Right hindlimb (tissue), 1 donor: ENCODE measurements at regions not wholly inside any gene's neighbourhood (a gene's known extent, or its start where the extent isn't known, plus 50 kb on each side); places are given as distances from the start of the nearest gene placed in this dataset.
"Not testable (repeated sequence)": the region's sequence is repeated elsewhere in the genome, so short reads cannot be mapped to it uniquely, and the experiment has no call there.

Experiments used
- DNase-seq: peaks from one replicate; pipeline ENCODE4 v3.0.0-alpha.2; 2018

DNA sequence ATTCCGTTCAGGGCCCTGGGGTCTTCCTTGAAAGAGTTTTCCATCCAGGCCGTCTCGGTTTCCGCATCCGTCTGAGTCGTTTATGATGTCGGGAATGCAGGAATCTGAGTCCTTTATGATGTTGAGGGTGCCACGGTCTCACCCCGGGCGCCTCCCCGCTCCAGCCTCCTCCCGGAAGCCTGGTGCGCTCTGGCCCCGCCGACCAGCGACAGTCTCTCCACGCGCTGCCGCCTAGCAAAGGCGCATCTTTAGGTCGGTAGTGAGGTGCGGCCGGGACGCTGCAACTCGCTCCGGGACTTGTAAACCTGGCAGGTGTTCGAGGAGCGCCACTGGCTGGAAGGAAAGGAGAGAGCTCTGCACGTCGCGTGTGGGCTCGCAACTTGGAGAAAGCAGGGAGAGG, 132.6 kb downstream of the FAM72C start:
- not testable (repeated sequence) for DNase-seq

DNA sequence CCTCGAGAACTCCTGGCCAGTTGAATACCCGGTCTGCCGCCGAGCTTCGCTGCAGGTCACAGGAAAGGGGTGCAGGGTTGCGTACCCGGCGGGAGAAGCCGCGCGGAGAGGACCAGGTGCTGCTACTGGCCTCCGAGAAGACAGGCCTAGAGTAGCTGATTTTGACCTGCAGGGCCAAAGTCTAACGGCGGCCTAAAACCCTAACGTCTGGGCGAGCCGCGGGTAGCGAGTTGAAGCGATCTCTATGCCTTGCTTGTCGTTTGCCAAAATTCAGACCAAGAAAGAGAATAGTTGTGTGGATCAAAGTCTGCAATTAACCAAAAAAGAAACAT, 133.2 kb downstream of the FAM72C start:
- DNase-seq: not testable (repeated sequence)

DNA sequence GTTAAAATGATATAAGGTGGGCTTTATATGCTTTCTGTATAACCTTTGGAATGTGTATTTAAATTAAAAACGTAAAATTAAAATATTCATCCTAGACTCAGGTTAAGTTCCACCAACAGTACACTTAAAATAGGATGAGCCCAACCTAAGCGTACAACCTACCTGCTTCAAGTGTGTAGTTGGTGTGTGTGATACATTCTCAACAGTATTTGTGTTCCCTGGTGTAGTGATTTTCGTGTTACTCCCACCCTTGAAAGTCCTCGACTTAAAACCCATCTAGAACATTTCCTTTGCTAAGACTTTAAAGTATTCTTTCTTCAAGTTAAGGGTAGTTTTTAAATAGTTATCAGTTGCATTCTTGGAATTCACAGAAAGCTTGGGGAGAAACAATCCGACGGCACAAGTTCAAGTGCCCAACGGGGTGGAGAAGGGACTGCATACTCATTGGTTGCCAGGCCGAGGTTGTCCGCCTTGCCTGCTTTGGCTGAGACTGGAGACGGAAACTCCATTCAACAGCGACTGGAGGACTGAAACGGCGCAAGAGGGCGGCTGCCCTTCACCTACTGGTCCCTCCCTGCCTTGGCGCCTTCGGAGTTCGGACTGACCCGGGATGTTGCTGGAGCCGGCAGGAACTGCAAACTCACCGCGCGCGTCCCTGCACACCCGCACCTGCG, 133.7 kb downstream of the FAM72C start:
- not testable (repeated sequence) for DNase-seq

DNA sequence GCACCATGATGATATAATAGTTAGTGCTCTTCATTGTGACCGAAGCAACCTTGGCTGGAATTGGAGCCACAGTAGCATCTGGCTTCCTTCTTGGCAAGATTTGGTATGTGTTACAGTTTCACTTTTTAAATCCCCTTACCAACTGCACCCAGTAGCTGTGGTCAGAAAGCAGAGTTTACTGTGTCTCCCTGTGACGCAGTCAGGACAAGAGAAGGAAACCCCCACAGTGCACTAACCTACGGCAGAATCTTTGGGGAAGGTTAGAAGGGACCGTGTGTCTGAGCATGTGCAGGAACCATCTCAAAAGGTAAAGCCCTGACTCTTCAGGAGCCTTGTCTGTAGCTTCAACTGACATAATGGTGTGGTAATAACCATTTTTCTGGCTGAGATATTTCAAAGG, 138.4 kb downstream of the FAM72C start:
- not testable (repeated sequence) for DNase-seq

DNA sequence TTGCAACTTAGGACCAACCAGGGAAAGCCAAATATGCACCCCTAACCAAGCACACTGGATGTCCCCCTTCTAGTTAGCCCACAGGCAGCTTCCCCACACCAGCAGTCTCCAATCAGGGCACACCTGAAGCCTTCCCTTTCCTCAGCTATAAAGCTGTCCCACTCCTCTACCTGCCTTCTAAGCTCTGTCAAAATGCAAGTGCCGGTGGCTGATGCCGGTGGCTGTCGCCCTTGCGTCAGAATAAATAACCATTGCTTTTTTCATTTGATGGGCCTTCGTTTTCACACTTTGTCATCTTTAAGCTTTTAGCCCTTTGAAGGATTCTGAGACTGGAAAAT, 139.4 kb downstream of the FAM72C start:
- not testable (repeated sequence) for DNase-seq

DNA sequence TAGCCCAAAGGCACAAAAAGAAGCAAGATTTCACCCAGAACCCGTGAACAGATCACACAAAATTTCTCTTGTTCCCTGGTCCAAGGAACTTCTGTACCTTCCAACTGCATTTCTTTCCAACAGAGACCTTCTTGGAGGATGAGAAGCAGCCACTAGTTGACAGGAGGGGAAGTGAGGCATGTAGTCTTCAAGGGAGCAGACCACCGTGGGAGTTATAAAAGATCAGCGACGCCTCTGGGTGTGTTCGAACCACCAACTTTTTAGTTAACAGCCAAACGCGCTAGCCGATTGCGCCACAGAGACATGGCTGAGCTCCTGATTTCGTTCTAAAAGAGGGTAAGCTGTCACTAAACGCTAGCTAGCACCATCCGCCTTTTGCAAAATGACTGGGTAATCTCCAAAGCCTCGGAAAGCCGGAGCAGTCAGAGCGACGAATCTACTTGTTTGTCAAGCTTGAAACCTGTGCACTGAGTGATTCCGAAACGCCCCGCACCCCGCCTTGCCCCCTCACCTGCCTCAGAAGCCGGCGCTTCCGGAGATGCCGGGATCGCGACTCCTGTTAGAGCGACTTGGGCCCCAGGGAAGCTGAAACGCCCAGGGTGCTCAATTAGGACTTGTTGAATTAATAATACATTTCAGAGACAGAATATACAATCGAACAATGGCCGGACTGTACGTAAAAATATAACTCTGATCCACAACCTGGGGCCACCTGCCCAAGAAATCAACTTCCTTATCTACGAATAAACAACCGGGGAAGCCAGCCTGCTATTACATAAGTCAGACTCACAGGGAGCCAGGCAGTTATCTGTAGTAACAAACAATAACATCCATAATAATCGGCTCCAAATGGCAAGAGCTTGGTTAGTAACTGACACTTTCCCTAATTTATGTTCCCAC, 140.1 kb downstream of the FAM72C start:
- DNase-seq: not testable (repeated sequence)

DNA sequence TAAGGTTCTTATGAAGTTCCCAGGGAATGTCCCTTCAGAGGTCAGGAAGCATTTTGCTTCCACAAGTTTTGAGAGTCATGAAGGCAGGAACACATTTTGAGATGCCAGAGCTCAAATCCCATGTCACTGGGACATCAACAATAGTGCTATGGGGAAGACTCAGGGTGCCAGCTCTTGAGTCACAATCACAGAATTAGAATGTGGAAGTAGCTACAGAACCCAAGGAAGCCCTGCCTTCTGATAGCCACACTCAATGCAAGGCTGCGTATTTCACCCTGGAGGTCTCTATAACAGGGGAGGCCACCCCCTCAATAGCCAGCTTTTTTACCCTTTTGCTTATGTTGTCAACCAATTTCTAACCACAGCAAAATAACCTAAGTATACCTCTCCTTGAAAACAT, 145.6 kb downstream of the FAM72C start:
- not testable (repeated sequence) for DNase-seq

DNA sequence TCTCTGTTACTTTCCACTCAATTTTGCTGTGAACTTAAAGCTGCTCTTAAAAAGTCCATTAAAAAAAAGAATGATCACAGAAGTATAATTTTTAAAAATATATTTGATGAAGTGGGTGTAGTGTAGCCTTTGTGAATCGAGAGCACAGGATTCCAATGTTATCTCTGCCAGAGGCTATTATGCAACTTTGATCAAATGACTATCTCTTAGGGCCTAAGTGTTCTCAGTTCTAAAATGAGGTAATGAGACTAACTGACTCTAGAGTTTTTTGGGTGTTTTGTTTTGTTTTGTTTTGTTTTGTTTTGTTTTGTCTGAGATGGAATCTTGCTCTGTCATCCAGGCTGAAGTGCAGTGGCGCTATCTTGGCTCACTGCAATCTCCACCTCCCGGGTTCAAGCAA, 147.5 kb downstream of the FAM72C start:
- DNase-seq: not testable (repeated sequence)

DNA sequence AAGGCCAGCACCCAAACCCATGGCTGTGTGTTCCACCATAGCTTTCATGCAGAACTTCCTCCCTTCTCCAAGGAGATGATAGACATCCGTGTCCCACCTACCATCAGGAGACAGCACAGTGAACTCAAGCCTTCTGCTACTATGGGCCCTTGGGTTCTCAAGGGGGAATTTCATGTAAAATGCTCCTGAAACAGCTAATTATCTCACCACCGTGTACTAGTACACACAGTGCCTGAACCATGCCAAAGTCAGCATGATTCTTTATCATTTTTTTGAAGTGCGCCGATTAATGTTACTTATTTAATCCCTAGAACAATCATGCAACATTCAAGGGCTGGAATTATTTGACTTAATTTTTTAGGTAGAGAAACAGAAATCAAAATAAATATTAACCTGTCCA, 151.7 kb downstream of the FAM72C start:
- DNase-seq: not testable (repeated sequence)

DNA sequence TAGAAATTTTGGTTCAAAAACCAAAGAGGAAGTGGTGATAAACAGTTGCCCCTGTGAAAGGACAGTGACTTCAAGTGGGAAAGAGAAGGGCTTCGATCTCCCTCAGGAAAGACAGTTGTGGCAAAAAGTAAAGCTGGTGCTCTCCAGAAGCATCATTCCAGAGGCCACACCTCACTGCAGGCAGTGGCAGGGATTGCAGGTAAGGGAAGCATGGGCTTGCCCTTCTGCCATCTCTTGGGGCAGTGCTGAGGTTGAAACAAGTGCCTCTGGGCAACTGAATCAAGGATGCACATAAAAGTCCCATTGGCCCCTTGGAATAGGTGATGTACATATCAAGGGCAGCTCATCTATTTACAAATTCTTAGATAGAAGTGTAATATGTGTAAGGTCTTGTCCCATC, 155.4 kb downstream of the FAM72C start:
- not testable (repeated sequence) for DNase-seq

DNA sequence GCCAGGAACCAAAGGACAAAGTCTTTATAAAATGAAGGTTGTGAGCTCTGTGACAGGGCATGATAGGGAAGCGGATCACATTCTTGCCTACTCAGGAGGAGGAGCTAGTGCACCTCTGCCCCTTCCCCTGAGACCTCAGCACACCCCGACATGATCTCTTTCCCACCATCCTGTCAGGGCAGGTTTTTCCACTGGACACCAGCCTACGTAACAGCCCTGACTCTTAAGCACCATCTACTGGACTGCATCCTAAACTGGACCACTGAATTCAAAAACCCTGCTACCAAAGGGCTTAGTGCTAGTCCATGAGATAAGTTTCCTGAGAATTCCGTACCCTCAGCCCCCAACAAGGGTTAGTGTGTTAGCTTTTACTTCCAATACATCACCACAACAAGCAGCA, 166.4 kb downstream of the FAM72C start:
- DNase-seq: not testable (repeated sequence)

DNA sequence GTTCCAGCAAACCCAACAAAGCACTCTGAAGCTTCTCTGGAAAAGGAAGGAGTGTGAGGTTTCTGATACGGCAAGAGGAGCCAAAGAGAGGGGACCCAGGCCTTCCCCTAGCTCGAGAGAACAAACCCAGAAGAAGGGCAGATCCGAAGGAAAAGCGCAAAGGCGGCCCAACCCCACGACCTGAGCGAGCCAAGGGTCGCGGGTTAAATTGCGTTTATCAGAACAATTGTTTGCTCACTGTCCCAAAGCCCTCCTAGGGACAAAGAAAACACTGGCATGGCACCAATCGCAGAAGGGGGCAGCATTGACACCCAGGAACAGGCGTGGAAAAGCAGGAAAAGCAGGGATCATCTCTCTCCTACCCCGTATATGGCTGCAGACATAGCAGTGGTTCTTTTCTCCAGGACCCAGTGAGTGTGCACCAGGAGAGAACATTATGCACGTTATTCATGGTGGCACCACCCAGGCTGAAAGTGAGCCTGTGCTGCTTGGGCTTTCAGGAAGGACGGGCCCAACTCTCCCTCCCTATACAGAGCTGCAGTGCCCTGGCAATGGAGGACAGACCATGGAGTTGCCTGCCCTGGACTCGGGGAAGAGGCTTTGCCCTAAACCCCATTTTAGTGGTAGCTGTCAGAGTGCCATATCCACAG, 167.0 kb downstream of the FAM72C start:
- not testable (repeated sequence) for DNase-seq

DNA sequence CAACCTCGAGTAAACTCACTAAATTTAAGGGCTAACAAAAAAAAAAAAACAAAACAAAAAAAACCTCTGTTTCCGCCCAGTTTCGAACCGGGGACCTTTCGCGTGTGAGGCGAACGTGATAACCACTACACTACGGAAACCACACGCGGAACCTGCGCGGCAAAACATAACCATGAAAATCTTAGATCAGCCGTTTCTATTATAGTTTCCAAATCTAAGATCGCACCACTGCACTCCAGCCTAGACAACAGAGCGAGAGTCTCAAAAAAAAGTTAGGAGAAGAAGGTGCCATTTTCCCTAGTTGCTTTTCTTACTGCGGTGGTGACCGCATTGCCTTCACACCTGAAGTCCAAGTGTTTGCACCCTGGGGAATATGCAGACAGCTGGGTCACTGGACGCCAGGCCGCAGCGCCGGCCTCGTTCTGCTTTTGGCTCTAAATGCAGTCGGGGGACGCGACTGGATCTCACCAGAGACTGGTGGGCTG, 167.8 kb downstream of the FAM72C start:
- peak; percentile 32 for DNase-seq

DNA sequence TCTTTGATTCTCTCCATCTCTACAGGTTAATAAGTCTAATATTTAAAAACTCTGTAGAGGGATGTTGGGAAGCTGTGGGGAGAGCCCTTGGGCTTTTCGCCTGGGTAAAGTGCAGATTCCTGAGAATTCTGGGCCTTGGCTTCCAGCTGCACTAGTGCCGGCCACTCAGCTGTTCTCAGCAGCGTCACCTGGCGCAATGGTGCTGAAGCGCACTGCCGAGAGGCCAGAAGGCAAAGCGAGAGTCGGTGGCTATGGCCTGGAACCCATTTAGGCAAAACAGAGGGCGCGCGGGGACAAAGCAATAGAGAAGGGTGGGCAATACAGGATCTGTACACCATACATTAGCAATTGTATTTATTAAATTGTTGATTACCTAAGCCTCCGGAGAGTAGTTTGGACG, 168.7 kb downstream of the FAM72C start:
- DNase-seq: not testable (repeated sequence)

DNA sequence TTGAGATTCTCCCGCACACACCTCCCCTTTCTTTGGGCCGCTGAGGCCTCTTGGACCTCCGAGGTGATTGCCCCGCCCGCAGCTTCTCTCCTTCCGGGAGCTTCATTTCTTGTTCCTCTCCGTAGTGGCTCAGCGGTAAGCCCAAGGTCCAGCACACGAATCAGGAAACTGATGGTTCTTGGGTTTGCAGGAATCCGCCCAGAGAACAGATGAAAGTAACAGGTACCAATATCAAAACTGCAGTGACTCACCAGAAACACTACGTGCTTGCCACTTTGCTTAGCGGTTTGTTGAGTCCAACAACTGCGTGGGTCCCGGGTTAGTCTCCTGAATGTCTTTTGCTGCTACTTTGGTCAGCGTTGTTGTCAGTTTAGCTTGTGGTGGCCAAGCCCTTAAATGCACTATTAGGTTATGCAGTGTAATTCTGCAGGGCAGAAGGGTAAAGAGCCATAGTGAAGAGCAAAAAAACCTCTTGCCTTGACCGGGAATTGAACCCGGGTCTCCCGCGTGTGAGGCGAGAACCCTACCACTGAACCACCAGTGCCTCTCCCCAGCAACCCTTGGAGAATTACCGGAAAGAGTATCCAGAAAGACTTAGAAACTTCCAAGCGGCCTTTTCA, 172.1 kb downstream of the FAM72C start:
- not testable (repeated sequence) for DNase-seq

DNA sequence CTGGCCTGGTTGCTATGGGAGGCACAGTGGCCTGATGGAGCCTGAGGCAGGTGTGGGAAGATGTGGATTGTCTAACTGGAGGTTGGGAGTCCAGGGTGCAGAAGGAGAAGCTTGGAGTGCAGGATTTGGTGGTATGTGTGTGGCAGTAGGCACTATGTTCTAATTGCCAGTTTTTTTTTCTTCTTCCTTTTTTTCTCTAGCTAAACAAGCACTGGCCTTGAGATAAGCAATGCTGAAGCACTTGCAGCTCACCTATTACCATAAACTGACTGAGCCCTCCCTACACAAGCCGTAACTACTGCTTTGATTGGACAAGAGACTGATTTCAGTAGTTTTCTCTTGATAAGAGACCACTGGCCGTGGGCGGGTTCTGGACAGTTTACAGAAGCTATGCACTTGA, 175.4 kb downstream of the FAM72C start:
- DNase-seq: not testable (repeated sequence)

DNA sequence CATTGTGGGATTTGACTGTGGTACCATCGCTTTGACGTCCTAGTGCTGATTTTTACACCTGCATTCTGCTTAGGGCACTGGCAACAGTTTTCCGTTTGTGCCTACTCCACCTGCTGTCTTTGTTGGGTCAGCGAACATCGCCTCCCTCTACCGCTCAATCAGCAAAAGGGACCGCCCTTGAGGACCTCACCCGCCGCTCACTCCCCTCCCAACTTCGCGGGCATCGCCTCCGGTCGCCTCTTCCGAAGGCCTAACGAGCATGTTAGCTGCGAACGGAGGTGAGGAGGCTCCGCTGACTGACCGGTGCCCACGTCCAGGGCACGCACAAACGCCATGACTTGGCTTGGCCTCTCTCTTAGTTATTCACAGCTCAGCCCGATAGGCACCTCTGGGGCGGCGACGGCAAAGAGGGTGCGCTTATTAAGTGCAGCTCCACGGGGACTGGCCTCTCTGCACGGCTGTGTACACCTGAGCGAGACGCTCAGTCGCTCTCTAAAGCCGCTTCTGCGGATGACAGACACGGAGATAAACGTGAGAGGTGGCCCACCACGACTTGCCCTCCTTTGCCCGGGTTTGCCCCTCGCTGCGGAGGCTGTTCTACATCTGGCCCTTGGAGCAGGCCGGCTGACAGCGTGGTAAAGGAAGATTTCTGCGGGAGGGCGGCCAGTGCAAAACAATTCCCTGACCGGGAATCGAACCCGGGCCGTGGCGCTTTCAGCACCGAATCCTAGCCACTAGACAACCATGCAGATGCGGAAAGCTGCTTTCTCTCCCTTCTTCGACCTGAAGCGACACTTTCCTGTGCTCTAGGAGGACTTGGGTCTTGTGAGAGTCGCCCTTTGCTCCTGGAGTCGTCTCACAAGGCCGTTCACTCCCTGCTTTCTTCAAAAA, 179.5 kb downstream of the FAM72C start:
- not testable (repeated sequence) for DNase-seq

DNA sequence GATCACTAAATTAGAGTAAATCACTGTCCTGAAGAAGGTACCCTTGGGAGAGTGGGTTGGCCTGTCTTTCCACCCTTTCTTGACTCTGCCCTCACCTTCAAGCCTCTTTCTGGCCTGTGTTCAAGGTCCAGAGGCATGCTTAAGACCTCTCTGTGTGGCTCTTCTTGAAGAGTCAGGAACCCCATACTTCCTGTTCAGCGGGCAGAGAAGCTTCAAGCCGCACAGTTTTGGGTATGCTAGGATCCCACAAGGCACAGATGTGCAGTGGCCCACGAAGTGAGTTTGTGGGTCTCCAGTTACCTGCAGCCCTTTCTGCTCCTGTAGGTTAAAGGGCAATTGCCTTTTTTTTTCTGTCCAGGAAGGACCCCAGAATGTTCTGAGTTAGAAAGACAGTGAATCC, 185.4 kb downstream of the FAM72C start:
- not testable (repeated sequence) for DNase-seq

DNA sequence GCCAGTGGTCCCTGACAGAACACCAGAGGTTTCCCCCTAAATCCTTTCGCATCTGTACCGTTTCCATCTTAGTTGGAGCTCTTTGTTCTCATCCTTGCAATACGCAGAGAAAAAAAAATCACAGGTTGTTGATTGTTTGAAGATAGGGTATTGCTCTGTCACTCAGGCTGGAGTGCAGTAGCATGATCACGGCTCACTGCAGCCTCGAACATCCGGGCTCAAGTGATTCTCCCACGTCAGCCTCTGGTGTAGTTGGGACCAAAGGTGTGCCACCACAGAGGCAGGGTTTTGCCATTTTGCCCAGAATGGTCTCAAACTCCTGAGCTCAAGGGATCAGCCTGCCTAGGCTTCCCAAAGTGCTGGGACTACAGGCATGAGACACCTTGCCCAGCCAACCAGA, 185.9 kb downstream of the FAM72C start:
- DNase-seq: not testable (repeated sequence)

DNA sequence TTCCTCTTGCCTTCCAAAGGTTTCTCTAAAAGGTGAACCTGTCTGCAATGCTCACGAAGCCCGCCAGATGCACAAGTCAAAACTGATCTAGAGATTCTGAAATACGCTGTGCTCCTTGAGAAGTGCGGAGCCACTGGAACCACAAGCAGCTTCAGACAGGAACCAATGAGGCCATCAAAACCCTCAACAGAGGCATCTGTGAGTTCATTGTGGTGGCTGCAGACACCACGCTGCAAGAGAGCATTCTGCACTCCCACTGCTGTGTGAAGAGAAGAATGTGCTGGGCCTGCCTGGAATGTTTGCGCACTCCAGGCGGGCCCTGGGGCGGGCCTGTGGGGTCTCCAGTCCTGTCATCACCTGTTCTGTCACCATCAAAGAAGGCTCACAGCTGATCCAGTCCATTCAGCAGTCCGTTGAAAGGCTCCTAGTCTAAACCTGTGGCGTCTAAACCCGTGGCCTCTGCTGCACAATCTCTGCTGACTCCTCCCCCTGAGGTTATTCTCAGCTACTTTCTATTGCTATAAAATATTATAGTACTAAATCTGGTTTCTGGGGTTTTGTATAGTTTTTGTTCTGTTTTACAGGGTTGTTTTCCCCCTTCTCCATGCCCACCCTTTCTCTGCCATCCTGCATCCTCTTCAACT, 187.4 kb downstream of the FAM72C start:
- not testable (repeated sequence) for DNase-seq

DNA sequence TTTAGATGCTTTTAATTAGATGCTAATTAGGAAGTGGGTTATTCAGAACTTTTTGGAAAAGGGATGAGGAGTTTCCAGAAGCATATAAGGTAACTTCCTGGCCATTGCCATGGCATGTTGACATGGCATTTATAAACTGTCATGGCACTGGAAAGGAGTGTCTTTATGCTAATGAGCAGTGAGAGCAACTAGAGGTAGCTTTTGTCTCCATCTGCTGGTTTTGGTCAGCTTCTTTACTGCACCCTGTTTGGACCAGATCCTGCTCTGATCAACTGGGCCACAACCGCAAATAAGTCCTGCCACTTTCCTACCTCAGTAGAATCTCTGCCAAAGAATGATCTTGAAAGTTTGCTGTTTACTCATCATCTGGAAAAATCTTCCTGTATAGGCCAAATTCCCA, 193.6 kb downstream of the FAM72C start:
- not testable (repeated sequence) for DNase-seq

DNA sequence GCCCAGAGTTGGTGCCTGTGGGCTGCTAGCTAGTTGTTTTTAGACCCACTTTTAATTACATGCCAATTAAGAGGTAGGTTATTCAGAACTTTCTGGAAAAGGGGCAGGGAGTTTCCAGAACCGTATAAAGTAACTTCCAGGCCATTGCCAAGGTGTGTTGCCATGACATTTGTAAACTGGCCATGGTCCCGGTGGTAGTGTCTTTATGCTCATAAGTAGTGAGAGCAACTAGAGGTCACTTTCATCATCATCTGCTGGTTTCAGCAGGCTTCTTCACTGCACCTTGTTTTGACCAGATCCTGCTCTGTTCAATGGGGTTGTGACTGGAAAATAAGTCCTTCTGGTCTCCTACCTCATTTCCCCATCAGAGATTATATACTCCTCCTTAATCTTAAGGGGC, 207.0 kb downstream of the FAM72C start:
- not testable (repeated sequence) for DNase-seq
